ENCODE measurements at regions not wholly inside any gene's neighbourhood (a gene's known extent, or its start where the extent isn't known, plus 50 kb on each side); places are given as distances from the start of the nearest gene placed in this dataset.
"Not testable (repeated sequence)": the region's sequence is repeated elsewhere in the genome, so short reads cannot be mapped to it uniquely, and the experiment has no call there.

DNA sequence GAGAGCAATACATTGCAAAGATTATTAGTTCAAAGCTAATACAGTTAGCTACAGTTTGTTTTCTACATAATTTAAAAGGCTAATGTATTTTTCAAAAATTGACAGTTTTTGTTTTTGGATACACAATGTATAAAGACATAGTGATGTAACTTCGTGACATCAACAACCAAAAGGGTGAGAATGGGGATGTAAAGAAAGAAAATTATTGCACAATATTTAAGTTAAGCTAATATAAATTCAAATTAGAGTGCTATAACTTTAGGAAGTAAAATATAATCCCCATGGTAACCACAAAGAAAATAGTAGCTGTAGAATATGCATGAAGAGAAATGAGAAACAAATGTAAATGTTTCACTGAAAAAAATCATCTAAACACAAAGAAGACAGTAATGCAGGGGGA, 334.4 kb upstream of the DEPDC1 start:
- DNase-seq (ENCODE audit: low spot score) = no peak

DNA sequence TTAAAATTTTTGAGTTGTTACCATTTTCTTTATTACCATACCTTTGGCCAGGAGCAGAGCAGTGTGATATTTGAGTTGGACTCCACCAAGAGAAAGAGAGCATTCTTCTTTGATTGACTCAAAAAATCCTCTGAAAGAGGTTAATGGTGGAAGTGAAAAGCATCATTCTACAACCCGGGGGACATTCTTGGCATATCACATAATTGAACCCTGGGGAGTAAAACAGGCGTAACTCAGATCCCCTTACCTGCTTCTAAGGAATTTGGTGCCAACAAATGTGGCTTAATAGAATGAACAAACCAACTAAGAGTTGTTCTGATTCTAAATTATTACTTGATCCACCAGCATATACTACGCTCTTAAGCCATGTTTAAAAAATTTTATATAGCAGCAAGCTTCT, 351.1 kb upstream of the DEPDC1 start:
- no peak for DNase-seq (ENCODE audit: low spot score)

DNA sequence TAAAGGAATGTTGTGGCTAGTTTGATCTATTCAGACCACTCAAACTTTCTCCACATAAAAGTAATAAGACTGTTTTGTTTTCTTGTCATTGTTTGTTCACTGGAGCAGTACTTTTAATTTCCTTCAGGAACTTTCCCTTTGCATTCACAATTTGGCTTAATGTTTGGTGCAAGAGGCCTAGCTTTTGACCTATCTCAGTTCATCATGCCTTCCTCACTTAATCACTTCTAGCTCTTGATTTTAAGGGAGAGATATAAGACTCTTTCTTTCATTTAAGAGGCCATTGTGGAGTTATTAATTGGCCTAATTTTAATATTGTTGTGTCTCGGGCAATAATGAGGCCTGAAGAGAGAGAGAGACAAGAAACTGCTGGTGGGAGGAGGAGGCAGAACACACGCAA, 371.7 kb upstream of the DEPDC1 start:
- DNase-seq (ENCODE audit: low spot score) = no peak

DNA sequence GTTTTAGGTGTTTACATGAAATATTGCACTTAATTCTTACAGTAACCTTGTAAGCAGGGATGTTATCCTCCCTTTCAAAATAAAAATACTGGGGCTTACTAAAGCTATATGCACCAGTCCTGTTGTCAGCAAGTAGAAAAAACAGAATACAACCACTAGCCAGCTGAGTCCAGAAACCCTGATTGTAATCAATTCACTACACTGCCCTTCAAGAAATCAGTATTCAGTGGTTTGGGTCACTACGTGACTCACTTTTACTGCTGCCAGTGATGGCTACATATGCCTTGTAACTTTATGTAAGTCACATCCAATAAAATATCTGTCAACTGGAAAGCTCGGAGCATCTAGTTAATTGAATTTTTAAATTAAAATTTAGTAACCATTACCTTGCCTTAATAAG, 376.3 kb upstream of the DEPDC1 start:
- no peak for DNase-seq (ENCODE audit: low spot score)

DNA sequence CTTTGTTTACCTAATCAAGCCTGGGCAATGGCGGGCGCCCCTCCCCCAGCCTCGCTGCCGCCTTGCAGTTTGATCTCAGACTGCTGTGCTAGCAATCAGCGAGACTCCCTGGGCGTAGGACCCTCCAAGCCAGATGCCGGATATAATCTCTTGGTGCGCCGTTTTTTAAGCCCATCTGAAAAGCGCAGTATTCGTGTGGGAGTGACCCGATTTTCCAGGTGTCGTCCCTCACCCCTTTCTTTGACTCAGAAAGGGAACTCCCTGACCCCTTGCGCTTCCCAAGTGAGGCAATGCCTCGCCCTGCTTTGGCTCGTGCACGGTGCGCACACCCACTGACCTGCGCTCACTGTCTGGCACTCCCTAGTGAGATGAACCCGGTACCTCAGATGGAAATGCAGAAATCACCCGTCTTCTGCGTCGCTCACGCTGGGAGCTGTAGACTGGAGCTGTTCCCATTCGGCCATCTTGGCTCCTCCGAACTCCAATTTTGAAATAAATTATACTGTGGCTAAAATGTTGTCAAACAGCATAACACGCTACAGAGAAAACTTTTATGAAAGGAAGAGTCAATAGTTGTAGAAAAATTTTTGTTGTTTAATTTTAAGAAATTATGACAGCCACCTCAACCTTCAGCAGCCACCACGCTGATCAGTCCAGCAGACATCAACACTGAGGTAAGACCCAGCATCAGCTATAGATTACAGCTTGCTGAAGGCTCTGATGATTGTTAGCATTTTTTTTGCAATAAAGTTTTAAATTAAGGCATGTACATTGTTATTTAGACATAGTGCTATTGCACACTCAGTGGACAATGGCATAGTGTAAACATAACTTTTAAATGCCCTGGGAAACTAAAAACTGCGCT, 384.7 kb upstream of the DEPDC1 start:
- not testable (repeated sequence) for DNase-seq (ENCODE audit: low spot score)

DNA sequence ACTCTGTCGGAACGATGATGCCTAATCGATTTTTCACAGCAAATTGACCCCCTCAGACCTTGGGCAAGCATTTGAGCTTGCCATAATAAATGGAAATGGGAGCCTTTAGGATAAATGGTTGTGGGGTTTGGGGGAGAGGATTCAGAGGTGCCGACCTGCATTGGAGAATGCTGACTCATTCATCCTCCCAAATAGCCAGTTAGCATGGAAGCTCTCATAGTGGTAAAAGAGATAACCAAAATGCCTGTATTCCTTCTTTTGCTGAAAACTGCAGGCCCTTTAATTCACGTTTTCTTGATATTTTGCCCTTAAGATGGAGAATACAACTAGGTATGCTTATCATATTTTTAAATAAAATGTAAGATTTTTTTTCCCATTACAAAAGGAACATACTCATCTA, 392.6 kb upstream of the DEPDC1 start:
- DNase-seq (ENCODE audit: low spot score) = no peak

DNA sequence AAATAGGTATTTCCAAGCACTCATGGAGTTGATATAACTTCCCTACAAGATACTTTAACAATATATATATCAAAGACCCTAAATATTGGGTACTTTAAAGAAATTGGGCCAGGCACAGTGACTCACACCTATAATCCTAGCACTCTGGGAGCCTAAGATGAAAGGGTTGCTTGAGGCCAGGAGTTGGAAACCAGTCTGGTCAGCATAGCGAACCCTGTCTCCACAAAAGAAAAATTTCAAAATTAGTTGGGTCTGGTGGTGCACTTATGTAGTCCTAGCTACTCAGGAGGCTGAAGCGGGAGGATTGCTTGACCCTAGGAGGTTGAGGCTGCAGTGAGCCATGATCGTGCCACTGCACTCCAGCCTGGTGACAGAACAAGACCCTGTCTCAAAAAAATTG, 393.9 kb upstream of the DEPDC1 start:
- DNase-seq (ENCODE audit: low spot score) = no peak

DNA sequence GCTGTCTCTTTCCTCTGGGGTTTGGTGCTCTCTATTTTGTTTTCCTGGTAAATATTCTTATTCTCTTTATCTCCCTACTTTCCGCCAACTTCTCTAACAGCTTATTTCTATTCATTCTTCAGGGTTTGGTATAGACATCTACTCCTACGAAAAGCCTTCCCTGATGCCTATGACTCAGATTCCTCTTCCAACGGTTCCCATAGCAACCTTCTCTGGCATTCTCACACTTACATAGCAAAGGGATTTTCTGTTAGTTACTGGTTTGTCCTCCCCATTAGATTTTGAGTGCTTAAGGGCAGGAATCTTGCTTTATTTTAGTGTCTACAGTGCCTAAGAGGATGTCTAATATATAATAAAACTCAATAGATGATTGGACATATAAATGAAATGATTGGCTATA, 407.6 kb upstream of the DEPDC1 start:
- peak; percentile 76 for DNase-seq (ENCODE audit: low spot score)

DNA sequence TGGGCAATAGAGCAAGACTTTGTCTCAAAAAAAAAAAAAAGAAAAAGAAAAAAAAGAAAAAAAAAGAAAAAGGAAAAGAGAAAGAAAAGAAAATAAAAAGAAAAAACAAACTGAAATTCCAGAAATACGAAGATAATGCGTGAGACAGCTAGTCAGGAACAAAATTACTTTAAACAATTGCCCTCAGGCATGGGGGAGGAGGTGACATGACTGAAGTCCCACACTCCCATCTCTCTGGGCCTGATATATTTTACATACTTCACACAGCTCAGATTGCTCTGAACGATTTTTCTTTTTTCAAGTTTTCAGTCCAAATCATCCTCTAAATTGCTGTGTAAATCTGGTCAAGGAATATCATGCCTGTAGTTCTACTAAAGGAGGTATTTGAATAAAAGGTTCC, 409.5 kb upstream of the DEPDC1 start:
- no peak for DNase-seq (ENCODE audit: low spot score)

DNA sequence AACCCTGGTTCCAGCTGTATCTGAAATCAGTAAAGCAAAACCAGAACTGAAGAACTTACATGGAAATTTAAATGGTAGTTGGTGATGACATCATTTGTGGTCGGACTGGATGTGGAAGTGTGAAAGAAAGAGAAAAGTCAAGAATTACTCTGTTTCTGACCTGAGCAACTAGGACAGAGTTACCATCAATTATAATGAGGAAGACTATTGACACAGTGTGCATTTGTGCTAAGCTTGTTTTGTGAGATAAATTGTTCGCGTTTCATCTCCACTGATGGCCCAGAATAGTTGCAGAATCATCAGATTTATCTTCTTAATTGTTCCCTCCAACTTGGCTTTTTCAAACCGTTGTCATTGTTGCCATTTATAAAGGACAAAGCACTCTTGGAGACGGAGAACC, 410.6 kb upstream of the DEPDC1 start:
- no peak for DNase-seq (ENCODE audit: low spot score)

DNA sequence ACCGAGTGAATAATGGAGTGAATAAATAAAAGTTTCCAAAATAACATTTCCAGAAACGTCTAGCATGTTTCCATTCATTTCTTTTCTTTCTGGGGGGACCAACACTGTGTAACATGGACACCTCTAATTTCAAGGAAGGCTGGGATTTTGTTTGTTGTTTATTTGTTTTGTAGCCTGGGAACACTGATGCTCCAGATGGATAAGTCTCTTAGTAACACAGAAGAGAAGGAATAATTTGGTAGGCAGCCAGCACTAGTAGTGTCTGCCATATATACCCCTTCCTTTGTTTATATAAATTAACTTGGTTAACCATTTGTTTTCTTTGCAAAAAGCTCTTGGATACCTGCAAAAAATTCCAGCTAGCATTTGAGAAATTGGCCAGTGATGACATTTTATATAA, 411.4 kb upstream of the DEPDC1 start:
- DNase-seq (ENCODE audit: low spot score) = no peak

DNA sequence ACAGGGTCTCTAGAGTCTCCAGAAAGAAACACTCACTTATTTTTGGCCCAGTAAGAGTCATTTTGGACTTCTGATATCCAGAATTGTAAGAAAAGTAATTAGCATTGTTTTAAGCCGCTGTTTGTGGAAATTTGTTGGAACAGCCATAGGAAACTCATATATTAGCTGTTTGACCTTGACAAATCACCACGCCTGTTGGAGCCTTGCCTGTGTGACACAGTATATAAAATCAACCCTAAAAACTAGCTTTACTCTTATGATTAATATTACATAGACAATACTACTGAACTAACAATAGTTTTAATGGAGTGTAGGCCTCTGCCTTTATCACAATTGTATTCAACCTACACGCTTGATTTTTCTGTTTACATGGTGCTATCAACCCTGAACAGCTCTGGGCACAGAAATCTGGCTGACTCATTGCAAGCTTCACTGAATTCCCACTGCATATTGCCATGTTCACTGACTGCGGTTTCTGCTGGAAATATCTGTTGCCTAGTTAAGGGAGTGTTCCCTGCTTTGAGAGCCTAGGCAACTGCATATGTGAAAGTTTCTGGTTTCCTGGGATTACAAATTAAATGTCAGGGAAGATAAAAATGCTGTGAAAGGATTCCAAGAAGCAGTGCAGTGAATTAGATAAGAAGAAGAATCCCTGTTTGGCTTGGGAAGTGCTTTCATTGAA, 419.5 kb upstream of the DEPDC1 start:
- peak; percentile 96 for DNase-seq (ENCODE audit: low spot score)

DNA sequence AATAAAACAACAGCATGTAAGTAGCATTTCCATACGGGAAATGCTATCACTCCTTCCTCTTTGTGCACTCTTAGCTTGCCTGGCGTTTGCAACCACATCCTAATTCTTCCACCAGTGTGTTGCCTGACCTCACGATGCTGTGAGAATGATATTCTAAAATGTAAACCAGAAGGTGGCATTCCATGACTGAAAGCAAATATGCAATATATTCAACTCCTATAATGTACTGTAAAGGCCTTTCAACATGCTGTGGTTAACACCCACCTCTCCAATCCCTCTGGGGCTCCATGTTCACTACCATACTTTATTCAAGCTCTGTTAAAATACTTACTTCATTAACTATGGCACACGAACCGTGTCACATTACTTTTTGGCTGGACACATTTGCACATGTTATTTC, 420.6 kb upstream of the DEPDC1 start:
- peak; percentile 15 for DNase-seq (ENCODE audit: low spot score)

DNA sequence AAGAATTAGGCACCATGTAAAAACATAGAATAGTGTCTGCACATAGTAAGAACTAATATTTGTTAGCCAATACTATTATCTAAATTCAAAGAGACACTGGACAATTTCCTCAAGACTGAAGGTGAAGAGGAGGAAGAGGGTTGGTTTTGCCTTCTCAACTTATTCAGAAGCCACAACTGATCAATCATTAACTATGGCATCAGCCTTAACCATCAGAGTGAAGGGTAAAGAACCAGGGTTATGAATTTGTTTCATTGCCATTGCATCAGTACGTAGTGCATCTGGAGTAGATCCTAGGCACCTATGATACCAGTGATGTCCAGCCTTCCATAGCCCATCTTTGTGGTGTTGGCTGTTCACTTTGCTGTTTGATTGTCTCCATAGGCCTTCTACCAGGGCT, 421.7 kb upstream of the DEPDC1 start:
- DNase-seq (ENCODE audit: low spot score) = no peak

DNA sequence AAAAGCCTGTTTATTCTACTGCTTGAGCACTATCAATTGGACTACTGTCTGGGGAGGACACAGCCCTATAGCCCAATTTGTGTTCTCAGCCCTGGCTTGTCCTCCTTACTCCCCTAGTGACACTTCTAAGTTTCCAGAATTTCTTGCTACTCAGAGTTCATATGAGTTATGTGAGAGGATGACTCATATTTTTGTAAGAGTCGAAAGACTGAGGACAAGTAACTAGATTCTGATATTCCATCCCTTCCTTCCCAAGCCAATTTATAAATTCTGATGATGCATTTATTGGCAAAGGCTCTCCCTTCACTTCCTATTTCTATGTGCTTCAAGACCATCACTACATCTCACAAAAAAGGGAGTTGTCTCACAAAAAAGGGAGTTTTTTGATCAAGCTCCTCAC, 422.2 kb upstream of the DEPDC1 start:
- no peak for DNase-seq (ENCODE audit: low spot score)

DNA sequence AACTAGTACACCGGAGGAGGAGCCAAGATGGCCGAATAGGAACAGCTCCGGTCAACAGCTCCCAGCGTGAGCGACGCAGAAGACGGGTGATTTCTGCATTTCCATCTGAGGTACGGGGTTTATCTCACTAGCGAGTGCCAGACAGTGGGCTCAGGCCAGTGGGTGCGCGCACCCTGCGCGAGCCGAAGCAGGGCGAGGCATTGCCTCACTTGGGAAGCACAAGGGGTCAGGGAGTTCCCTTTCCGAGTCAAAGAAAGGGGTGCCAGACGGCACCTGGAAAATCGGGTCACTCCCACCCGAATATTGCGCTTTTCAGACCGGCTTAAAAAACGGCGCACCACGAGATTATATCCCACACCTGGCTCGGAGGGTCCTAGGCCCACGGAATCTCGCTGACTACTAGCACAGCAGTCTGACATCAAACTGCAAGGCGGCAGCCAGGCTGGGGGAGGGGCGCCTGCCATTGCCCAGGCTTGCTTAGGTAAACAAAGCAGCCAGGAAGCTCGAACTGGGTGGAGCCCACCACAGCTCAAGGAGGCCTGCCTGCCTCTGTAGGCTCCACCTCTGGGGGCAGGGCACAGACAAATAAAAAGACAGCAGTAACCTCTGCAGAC, 426.7 kb upstream of the DEPDC1 start:
- DNase-seq (ENCODE audit: low spot score) = not testable (repeated sequence)

DNA sequence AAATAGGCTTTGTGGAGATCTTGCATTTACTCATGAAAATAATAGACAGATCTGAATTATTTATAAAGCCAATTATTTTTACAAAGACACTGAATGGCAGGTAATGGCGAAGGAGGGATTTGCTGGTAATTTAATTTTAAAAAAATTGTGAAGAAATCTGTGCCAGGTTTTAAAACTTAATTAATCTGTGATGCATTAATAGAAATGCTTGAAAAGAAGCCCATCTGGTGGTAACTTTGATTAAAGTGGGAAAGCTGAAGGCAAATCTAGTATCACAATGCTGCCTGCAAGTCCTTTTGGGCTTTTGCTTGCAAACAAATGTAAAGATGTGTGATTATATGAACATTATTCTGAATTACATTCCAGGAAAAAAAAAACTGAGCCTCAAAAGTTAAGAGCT, 433.2 kb upstream of the DEPDC1 start:
- no peak for DNase-seq (ENCODE audit: low spot score)

DNA sequence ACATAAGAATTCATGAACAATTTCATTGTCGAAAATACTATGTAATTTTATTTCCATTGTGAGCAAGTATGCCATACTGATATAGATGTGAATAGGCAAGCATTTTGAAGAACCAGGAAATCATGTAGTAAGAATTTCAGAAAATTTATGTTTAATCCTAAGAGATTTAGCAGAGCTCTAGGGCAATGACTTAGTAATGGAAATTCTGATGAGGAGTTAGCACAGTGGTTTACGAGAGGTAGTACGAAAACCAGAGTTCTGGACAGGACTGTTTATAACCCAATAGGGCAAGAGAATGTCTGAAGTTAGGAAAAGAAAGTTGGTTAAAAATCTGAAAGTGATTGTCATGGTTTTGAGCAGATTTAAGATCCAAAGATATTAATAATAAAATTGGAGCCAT, 439.6 kb upstream of the DEPDC1 start:
- peak; percentile 40 for DNase-seq (ENCODE audit: low spot score)

DNA sequence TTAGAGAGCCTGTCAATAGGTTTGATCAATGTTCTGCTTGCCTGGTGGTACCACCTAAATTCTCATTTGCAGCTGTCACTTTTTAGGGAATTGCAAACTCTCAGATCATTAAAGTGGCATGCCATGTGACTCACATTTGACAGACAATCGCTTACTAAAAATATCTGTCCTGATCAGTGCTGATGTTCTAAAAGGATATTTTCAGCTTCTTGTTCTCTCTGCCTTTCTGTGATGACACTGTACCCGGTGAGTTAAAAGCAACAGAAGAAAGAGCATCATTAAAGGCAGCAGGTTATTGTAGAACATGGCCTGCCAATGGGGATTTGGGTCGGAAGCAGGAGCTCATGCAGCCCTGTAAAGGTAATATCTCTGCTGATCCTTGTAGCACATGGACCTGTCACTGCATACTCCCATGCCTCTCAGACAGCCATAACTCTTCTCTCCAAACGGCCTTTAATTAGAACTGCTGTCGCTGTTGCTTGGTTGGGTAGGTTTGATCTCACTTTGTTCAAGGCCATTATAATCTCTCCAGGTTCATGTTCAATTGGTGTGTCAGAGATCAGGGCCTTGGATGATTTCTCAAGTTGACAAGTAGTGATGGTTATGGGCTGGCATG, 441.3 kb upstream of the DEPDC1 start:
- no peak for DNase-seq (ENCODE audit: low spot score)

DNA sequence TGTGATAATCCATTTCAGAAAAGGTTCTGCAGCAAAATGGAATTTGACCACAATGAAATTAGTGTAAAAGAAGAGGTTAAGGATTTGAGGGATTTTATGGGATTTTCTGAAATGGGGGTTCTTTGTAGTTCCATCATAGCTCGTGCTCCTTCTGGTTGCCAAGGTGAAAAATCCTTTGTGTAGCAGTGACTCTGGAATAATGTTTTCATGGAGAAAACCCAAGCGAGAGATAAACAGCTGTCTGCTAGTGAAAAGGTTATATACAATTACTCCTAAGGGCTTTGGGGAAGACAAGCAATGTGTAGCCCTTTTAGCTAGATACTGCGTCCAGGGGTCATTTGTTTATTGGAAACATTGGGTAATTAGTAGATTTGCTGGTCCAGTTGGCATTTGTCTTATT, 453.2 kb upstream of the DEPDC1 start:
- DNase-seq (ENCODE audit: low spot score) = no peak

DNA sequence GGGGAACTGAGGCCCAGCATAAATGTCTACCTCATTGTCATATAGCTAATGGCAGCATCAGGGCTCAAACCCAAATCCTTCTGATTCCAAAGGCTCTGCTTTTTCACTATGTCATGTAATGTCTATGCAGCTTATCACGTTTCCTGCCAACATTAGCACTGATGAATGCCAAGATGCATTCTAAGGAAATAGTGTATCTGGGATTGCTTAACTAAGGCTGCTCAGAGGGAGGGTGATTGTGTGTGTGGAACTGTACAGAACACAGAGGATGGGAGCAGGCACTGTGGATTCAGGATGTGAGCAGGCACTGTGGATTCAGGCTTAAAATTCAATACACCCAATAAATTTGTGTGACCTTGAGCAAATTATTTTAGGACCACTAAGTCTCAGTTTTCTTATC, 456.4 kb upstream of the DEPDC1 start:
- DNase-seq (ENCODE audit: low spot score) = no peak

DNA sequence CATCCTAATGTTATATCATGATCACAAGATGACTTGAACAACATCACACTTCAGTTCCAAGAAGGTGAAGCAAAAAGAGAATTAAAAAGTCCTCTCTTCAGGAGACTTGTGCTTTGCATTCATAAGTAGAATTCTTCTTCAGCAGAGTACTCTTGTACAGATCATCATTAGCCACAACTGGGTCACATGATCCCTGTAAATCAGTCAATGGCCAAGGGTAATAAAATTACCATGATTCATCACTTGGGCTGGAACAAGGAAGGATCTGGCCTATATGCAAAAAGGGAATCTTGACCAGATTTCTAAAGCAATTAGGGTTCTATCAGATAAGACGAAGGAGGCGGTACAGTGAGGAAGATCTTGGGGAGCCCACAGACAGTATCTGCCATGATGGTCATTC, 458.0 kb upstream of the DEPDC1 start:
- peak; percentile 38 for DNase-seq (ENCODE audit: low spot score)

DNA sequence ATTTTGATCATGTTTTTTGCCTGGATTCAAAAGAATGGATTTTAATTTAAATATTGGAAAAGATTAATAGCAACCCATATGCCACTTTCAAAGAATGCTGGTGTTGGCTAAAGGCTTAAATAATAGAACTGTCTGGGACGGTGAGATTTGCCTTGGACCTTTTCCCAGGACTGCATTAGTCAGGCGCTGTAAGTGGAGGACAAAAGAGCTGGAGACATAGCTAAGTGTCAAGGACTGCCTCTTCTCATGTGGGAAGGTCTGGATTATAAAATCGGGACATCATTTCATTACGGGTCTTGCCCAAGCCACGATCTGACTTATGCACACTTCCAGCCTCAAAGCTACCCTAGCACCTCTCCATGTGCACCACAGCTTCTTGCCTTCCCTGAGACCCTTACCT, 458.5 kb upstream of the DEPDC1 start:
- DNase-seq (ENCODE audit: low spot score) = no peak

Data from umbilical cord (tissue), 1 donor.